Erythroblast (primary cell): ENCODE measurements at regions not wholly inside any gene's neighbourhood (a gene's known extent, or its start where the extent isn't known, plus 50 kb on each side); places are given as distances from the start of the nearest gene placed in this dataset.

Source experiments
- GATA1 ChIP-seq: IDR thresholded peaks from 2 replicates; pipeline ENCODE4 v1.6.1; 2011; ENCODE audit warnings: low read depth, mild to moderate bottlenecking, control low read depth, low read length, moderate library complexity
- POLR2A ChIP-seq: IDR thresholded peaks from 2 replicates; pipeline ENCODE4 v1.6.1; 2011; ENCODE audit warnings: mild to moderate bottlenecking, low read length

DNA sequence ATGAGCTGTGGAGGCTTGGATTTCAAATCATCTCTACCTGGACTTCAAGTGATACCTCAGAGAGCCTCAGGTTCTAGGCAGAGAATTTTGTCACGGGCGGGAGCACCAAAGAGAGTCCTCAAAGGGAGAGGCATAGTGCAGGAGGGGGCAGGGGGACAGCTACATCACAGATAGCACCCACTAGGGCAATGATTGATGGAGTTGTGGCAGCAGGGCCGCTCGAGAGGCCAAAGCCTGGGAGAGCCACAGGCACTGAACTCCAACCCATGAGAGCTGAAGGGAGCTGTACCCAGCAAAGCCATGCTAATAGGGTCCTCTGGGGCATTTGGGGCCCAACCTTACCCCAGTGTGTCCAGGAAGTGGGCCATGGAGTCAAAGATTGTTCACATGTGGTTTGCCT lies 232.0 kb upstream of the PCDH15 start:
- no peak for TF ChIP-seq GATA1
- TF ChIP-seq POLR2A, result no peak
